T47D (cell line): ENCODE measurements at regions not wholly inside any gene's neighbourhood (a gene's known extent, or its start where the extent isn't known, plus 50 kb on each side); places are given as distances from the start of the nearest gene placed in this dataset.

Experiments used
- DNase-seq, 2 experiments: peaks; one replicate each; pipeline versions ENCODE4 v3.0.0 to v3.0.0-alpha.2; 2011 to 2012; ENCODE audit warnings: low read depth in 1 of 2, low spot score in 1 of 2
- JUND ChIP-seq: IDR thresholded peaks from 2 replicates; pipeline ENCODE4 v1.6.1; 2012; ENCODE audit warnings: low read depth
- in situ Hi-C: cut with HindIII; loops from 2 replicates; pipeline ENCODE4 v1.10.0; 2016; ENCODE audit warnings: low sequenced_read_pairs, low pct_unique_long_range_greater_than_20kb

DNA sequence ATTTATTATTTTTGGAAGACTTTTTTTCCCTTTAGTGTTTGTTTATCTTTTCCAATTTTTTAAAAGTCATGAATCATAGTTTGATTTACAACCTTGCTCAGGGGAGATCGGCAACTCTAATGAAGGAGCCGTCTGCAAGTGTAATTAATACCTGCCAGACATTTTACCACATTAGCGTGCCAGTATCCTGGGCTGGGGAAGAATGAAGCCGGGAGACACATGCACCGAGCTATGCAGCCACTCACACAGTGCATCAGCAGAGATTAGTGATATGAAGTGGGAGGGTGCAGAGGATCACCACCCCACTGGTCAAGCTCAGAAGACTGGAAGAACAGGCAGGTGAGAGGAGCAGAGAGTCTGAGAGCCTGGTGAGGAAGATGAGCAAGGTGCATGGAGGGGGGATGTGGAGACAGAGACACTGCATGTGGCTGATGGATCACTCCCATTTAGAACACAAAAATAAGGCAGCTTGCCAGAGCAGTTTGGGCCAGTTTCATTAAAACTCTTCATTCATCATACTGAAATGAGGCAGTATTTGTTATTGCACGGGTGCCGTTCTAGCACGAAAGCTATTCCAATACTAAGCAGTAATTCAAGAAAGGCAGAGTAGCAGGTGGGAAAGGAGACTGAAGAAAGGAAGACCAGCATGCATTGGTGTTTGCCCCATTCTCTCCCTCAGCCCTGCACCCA is 821.6 kb downstream of the TUSC7 start:
- in situ Hi-C loops = no loop called here
- DNase-seq = no peak
- TF ChIP-seq JUND = no peak

DNA sequence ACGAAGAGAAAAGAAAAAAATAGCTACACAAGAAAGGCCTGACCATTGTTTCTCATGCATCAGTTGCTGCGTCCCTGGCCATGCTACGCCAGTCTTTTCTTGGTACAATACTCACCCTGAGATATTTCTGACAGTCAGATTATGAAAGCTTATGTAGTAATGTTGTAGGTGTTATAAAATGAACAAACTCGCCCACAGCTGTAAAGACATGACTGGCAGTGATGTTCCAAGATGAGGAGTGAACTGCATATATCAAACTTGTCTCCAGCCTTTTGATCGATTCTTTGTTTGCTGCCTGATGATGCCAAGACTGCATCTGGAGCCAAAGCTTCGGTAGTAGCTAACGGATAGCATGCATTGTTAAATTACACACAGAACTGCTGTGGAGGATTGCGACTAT is 822.7 kb downstream of the TUSC7 start:
- DNase-seq = no peak
- TF ChIP-seq JUND = no peak
- in situ Hi-C loops = no loop called here

DNA sequence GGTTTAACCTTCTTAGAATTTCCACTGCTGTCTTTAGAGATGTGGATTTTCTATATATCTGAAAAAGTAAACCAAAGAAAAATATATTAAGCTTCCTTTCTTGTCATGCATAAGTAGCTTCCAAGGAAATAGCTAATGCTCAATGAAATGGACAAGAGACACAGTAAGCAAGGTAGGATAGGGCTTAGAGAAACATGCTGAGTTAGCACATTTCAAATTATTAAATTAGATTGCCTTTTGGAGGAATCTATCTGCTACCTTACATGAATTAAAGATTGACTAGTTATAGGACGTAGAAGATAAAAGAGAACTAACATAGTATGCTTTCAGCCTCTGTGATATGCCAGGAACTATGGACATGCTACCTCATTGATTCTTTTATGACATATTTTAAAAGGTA is 824.6 kb downstream of the TUSC7 start:
- TF ChIP-seq JUND = no peak
- in situ Hi-C loops = no loop called here
- no peak for DNase-seq

DNA sequence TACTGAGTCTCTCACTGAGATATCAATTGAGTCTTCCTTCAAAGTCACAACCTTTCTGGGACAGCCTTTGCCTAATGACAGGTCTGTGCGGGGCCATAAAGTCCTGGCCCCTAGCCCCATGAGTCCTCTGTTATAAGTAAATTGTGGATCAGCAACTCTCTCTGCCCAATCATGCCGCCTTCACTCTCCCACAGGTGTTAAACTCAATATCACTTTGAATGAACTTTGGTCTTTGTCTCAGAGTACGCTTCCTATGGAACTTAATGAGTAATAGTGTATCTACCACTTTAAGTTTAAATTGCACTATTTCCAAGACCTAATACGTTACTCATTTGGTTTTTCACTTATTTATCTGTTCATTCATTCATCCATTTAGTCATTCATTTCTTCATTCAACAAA is 826.4 kb downstream of the TUSC7 start:
- in situ Hi-C loops = no loop called here
- no peak for TF ChIP-seq JUND
- DNase-seq = no peak

DNA sequence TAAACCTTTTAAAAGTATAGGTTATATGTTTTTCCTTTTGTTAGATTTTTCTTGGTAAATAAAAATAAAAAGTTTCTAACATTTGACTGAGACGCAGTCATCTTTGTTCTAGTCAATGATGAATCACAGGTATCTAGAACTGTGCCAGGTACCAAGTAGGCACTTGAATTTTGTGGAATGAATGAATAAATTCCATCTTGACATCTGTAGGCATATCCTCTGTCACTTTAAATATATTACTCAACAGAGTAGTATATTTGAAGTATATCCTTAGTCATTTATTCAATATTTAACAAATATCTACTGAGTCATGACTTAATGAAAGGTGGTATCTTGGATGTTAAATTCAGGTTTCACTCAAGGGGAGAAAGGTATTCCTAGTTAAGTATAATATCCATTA is 828.4 kb downstream of the TUSC7 start:
- no peak for TF ChIP-seq JUND
- in situ Hi-C loops = no loop called here
- no peak for DNase-seq

DNA sequence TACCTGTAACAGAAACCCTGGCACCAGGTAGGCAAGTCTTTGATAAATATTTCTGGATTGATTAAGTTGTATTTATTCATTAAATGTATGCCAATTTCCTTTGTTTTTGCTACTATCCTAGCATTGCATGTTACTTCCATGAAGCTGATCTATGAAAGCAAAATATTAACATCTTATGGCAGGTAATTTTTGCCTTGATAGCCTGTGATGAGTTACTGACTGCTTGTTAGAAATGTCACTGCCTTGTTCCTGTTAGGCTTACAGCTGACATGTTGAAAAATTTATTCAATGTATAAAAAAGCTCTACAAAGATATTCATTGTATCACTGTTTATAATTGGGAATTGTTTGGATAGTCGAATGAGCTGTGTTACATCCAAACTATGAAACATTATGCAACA is 830.1 kb downstream of the TUSC7 start:
- TF ChIP-seq JUND = no peak
- in situ Hi-C loops = no loop called here
- no peak for DNase-seq

DNA sequence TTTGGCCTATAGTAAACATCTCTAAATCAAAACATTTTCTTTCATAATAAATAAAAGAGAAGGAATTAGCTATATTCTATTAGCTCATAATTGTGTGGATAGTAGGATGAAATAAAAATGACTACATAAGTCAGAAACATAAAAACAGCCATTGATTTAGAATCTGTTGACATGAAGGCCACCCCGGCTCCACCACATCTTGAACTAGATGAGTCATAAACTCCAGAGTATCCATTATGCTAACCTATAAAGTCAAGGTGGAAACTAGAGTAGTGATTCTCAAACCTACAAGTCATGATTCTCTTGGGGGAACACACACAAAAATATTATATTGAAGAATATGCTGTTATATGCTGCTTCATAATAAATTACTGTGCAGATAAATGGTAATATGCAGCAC is 831.0 kb downstream of the TUSC7 start:
- in situ Hi-C loops = no loop called here
- no peak for TF ChIP-seq JUND

DNA sequence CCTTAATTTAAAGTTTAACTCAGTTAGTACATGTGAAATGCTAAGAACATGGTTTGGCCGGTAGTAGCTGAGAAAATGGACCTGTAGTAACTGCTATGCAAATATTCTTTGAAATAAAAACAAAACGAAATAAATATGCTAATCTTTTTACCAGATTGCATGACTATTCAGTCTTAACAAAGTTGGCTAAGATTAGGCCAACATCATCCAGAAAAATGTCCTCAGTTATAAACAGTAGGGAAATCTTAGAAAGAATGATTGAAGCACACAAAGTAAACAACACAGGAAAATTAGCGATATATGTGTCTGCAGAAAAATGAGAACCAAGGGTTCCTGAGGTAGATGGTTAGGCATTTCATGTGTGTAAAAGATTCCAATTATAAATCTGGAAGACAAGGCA is 832.1 kb downstream of the TUSC7 start:
- DNase-seq = no peak
- in situ Hi-C loops = no loop called here
- no peak for TF ChIP-seq JUND

More for the DNA sequence above, 831.0 kb downstream of the TUSC7 start:
- no peak for DNase-seq

DNA sequence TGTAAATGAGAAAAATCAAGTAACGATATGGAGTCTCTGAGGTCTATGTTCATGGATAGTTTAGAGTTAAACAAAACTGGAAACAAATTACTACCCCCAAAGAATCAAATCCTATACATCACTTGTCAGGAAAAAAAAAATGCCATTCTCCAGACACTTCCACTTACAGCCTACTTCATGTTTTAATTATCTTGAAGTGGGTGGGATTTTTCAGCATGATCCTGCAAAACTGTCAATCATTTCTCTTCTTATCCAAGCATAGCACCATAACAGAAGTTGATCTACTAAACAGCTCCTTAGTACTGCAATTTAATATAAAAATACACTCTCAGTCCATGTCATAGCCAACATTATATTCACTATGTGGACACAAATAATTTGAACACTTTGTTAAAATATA is 833.9 kb downstream of the TUSC7 start:
- DNase-seq = no peak
- no peak for TF ChIP-seq JUND
- in situ Hi-C loops = no loop called here

DNA sequence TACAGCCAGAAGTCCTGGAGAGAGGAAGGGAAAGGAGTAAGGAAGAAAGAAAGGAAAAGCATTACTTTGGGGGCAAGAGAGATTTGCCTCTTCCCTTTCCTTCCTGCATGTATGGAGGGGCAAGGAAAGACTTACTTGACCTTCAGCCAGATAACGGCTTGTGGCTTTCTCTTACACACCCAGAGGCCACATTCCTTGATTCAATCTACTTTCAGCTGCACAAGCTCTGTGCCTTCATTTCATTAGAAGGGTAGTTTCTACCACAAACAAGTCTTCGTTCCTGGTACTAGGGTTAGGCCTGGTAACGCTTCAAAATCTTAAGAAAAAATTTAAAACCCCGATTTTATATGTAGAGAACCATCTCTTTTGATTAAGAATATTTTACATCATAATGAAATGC is 835.9 kb downstream of the TUSC7 start:
- in situ Hi-C loops = no loop called here

DNA sequence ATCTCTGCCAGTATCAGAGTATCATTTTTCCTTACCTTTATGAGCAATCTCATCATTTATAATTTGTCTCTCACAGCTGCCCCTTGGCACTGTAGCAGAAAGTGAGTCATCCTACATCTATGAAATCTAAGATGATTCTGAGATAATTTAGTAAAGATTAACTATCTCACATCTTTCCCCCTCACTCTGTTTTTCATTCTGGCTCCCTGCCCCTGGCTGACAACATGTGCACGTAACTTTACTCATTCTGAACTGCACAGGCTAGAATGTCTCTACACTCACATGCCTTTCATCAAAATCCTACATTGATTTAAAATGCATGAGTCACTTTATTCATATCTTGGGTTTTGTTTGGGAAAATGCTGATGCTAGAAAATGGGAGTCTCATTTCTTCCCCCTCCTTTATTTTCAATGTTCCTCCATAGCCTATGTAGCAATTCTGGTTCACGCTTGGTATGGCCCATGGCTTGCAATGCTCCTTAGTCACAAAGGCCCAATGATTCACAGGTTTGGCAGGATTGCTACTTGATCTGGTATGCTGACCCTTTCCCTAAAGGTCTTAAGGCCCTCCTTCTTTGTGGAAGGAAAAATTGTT is 838.5 kb downstream of the TUSC7 start:
- TF ChIP-seq JUND = no peak
- DNase-seq = no peak
- in situ Hi-C loops = no loop called here

More for the DNA sequence above, 835.9 kb downstream of the TUSC7 start:
- DNase-seq = no peak
- no peak for TF ChIP-seq JUND

DNA sequence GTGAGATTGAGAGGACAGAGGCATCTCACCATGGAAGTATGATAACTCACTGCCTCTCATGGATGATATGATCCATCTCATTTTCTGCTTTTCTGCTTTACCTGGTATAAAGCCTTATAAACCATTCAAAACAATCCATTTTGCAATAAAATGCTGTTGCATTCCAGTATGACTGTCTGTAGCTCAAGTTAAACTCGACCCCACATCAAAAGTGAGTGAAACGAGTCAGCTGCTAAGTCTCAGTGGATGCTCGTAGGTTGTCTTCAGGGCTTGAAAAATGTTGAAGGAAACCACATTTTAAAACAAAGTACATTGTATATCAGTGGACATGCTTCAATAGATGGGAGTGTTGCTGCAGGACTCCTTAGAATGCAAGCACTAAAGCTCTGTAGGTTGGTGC is 839.0 kb downstream of the TUSC7 start:
- in situ Hi-C loops = no loop called here
- no peak for DNase-seq
- TF ChIP-seq JUND = no peak

DNA sequence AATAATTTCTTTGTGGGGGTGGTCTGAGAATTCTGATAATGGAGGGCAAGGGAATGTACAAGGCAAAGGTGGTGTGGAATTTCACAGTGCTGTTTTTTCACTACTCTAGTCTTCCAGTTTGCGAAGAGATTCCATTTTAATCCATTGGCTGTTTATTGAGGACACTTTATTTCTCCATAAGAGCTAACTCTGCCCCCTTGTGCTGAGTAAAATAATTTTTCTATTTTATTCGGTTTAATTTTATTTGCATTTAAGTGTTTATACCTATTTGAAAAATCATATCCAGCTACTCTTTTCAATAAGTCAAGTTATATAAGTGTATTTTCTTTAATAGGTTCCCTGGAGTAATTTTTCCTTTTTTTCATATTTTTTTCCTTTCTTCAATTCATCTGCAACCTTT is 840.1 kb downstream of the TUSC7 start:
- DNase-seq = no peak
- in situ Hi-C loops = no loop called here
- no peak for TF ChIP-seq JUND

DNA sequence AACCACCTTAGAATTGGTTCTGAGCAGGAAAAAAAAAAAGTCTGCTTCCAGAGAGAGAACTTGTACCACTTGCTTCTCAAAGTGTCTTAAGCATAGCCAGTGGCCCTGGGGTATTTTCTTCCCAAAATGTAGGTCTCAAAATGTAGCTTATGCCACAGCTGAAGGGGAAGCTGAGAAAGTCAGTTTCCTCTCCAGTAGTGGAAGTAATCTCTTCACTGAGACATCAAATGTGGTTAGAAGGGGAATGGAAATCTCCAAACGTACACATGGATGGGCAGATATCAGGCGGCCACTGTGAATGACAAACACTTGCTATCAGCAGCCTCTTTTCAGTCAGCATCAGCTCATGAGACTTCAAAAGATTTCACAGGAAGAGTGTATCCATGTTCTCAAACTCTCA is 841.2 kb downstream of the TUSC7 start:
- no peak for TF ChIP-seq JUND
- no peak for DNase-seq
- in situ Hi-C loops = no loop called here
